CD4-positive, alpha-beta T cell treated with Interleukin-6 at 100 ng/mL for 8 hours (primary cell): ENCODE measurements at regions not wholly inside any gene's neighbourhood (a gene's known extent, or its start where the extent isn't known, plus 50 kb on each side); places are given as distances from the start of the nearest gene placed in this dataset.
"Not testable (repeated sequence)": the region's sequence is repeated elsewhere in the genome, so short reads cannot be mapped to it uniquely, and the experiment has no call there.

Experiments
- DNase-seq: peaks from one replicate; pipeline ENCODE4 v3.0.0-alpha.2; 2020; ENCODE audit warnings: mixed read lengths, low spot score

DNA sequence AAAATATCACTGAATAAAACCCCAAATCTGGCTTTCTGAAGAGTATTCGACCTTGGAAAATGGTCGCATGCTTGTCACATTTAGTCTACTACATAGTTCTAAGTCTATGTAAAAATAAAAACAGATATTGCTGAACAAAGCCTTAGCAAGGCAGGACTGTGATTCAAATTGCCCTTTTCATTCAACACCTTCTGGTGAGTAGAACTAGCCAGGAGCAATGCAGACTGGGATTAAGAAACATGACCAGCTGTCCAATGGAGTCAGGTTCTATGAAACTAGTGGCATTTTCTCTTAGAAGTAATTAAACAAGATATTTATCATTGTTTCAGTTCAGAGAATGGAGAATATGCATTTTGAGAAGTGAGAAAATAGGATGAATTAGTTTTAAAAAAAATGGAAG is 1260.5 kb upstream of the ACVR2A start:
- no peak for DNase-seq

DNA sequence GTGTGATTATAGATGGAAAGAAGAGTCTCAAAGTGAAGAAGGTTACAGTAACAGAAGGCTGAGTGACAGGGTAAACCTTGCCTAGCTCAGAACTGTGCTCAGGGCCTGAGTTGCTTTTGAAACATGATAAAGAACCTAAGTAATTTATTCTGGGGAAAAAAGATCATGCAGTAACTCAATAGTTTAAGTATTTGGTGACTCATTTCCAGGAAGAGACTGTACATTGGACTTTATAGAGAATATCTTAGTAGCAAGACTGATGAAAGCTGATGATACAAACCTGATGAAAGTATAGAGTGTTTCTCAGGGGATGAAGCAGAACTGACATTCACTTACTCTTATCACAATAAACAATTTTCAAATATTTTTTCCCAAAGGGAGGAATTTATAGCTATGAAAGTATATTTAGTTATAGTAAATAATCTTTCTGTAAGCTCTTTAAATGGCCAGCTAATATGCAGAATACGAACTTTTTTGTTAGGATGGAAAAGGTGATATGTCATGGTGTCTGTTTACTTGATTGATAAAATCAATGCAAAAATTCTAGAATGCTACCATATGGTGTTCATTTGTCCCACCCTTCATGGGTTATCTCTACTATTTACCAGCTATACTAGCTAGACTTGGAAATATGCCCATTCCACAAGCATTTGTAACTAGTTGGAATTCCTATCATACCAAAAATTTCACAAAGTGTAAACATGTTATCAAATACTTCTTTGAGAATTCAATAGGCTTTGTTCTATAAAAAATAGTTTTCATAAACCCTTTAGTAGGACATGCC is 1265.5 kb upstream of the ACVR2A start:
- DNase-seq = no peak

DNA sequence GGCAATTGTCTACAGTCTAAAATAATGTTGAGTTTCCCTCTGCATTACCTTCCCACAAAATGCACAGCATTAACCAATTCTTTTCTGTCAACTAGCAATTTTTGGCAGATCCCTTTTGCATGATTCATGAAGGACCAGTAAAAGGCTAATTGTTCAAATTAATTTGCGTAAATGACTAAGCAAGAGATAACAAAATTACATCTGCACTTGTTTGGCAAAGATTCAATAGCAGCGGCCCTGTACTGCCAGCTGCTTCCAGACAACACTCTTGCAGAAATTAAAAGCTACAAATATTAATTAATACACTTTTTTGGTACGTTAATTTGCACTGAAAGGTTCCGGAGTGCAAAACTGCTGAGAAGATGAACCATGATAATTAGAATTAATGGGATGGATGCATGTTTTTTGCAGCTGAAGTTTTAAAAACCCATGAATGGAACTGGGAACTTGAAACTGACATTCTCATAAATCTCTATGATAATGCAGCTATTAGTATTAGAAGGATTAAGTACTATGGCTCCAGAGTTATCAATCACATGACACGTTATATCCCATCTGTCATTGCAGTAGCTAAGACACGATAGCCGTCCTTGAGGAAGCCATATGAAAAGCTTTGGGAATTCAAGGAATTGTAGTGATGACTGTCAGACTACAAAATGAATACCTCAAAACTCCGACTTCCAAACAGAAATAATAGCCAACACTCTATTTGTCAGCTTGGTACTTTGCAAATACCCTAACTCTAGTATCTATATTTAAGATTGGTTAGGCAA is 1268.3 kb upstream of the ACVR2A start:
- DNase-seq = no peak

DNA sequence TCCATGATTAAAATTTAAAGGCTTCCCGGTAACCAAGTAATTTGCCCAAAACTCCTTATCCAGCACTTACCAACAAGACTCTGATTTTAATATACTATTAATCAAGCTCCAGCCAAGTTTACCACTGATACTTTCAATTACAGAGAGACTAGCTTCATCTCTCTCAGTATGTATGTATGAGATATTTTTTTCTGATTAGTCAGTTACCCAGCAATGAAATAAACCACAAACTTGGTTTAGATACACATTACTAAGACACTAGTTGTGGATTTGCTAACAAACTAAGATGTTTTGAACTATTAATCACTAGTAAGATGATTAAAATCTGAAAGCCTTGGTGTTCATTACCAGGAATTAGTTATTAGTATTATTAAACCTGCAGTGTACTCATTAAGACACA is 1272.2 kb upstream of the ACVR2A start:
- no peak for DNase-seq

DNA sequence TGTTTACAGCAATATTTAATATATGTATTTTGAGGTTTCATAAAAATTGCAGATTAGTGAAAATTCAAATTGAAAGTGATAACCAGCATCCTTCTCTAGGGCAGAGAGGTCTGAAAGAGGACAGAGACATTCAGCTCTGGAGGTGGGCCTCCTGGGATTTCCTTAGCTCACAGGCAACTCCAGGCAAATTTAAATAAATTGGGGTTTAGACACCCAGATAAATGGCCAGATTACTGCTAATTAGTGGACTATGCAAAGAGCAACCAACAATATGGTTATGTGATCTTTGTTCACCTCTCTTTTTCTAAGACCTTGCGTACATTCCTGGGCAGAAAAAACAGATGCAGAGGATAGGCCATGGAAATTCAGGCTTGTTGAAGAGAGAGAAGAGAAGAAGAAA is 1282.8 kb upstream of the ACVR2A start:
- DNase-seq = no peak

DNA sequence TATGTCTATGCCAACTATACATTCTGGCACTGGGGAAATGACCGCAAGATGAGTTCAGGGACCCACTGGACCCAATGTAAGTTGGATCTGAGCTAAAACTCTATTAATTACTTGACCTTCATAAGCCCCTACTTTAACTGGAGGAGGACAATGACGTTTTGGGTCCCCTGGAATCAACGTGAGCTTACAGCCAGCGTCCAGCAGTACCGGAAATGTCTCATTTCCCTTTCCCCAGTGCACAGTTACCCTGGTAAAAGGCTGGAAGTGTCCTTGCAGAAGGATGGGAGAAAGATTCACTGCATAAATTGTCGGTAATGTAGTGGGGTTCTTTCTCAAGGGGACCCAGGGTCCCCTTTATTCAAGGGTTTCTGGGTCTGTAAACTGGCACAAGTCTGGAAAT is 1297.6 kb upstream of the ACVR2A start:
- DNase-seq = no peak

DNA sequence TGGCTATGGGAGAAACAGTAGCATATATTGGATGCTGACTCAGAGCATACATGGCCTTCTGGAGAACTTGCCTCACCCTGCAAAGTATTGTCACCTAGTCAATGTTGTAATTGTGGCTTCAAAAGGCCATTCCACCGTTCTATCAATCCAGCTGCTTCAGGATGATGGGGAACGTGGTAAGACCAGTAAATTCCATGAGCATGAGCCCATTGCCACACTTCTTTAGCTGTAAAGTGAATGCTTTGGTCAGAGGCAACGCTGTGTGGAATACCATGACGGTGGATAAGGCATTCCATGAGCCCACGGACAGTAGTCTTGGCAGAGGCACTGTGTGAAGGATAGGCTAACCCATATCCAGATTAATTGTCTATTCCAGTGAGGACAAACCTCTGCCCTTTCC is 1300.1 kb upstream of the ACVR2A start:
- no peak for DNase-seq

DNA sequence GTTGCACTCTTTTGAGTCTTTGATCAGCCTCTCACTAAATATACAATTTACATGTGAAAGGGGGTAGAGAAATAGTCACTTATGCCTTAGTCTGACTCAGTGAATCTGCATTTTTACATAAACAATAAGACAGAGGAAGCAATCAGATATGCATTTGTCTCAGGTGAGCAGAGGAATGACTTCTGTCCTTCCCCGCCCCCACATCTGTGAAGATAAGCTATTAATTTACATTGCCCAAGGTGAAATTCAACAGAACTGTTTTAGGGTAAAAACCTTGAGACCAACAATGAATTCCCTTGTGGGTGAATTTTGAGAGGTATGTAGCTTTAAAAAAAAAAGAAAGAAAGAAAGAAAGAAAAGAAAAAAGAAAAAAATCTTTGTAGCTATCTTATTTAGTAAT is 1302.9 kb upstream of the ACVR2A start:
- no peak for DNase-seq

DNA sequence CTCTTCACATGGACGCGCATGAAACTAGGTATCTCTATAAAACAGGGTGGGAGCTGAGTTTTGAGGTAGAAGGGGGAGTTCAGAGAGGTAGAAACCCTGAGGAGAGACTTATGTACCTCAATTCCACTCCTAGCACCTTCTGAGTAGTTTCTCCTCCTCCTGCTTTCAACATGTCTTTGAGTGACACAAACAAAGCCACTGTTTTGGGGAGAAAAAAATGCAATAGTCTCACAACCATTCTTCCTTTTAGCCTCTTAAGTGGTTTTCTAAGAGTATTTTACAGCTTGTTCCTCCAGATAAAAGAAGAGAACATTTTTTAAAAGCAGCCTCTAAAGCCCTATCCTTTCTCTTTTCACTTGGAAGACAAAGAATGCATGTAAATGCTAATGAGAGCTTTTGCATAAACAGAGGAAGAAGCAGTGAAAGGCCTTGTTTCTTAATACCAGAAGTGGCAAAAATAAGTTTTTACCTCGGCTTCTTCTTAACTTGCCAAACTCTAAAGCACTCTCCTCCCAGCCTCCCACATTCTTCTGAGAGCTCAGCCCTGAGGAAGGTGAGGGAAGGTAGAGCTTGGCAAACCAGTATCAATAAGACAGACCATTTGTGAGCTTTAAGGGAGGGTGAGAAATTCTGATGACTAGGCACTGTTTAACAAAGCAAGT is 1304.4 kb upstream of the ACVR2A start:
- no peak for DNase-seq

DNA sequence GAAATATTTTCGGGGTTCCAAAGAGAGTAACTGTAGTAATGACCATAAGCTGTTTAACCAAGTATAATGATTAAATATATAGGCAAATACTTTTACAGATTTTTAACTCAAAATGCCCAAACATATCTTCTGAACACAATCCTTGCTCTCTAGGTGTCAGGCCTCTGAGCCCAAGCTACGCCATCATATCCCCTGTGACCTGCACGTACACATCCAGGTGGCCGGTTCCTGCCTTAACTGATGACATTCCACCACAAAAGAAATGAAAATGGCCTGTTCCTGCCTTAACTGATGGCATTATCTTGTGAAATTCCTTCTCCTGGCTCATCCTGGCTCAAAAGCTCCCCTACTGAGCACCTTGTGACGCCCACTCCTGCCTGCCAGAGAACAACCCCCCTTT is 1305.1 kb upstream of the ACVR2A start:
- DNase-seq = not testable (repeated sequence)

DNA sequence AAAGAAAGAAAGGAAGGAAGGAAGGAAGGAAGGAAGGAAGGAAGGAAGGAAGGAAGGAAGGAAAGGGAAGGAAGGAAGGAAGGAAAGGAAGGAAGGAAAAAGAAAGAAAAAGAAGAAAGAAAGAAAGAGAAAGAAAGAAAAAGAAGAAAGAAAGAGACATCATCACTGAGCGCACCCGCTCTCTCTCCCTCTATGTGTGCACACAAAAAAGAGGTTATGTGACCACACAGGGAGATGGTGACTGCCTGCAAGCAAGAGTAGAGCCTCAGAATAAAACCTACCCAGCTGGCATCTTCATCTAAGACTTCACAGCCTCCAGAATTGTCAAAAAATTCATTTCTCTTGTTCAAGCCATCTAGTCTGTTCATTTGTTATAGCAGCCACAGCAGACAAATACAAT is 1307.4 kb upstream of the ACVR2A start:
- DNase-seq = no peak

DNA sequence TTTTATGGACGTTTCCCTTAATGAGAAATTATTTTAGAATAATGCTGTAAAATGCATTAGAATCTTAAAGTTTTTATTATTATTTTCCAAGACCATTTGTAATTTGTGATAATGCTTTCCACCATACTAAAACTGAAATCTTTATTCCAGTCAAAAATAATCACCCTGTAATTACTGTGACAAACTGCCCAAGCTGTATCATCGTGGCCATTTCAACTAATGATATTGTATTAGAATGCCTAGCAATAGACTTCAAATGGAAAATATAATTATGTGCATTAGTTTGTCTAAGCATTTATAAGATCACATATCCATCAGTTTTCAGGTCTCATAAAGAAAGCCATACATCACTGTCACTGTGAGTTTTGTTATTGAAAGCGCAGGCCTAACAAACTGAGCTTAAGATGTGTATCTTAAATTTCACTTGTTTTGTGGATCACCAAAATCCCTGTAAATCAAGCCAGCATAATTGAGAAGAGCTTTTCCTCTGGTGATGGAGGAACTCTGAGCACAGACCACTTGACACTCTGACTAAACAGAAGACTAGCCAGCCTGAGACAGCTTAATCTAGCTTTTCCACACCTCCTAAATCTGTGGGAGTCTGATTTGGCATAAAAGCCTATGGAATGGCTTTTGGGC is 1312.2 kb upstream of the ACVR2A start:
- no peak for DNase-seq

DNA sequence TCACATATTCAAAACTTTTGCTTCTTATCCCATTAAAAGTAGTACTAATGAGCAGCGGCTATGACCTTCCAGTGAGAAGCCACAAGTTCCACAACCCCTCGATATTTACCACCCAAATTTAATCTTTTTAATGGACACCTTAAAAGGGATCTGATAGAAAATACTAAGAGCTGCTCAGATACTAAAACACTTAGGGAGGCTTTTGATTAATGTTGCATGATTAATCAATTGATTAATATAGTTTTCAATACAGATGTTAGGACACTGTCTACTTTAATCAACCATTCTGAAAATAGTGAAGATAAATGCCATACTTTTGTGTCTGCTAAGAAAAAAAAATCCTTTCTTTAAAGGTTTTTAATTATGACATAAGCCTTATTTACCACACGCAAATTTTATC is 1312.8 kb upstream of the ACVR2A start:
- no peak for DNase-seq

DNA sequence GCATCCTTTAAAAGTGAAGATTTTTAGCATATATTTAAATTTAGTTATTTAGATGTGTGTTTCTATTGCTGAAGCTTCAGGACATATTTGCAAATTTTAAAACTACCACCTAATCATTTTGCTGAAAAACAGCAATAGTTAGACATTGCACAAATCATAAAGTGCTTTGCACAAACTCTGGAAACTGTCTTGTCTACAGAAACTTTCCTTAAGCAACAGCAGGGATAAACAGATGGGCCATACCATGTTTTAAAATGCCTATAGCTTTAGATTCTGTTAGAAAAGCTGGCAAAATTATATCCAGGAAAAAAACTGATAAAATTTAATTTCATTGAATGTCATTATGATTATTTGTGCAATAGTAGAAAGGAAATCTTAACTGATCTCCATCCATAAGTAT is 1313.9 kb upstream of the ACVR2A start:
- no peak for DNase-seq

DNA sequence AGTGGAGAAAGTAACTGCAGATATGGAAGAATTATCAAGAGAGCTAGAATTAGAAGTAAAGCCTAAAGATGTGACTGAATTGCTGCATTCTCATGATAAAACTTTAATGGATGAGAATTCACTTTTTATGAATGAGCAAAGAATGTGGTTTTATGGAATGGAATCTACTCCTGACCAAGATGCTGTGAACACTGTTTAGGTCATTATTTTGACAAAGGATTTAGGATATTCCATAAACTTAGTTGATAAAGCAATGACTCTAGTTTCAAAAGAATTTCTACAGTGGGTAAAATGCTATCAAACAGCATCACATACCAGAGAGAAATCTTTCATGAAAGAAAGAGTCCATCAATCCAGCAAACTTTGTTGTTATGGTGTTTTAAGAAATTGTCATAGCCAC is 1317.7 kb upstream of the ACVR2A start:
- no peak for DNase-seq

DNA sequence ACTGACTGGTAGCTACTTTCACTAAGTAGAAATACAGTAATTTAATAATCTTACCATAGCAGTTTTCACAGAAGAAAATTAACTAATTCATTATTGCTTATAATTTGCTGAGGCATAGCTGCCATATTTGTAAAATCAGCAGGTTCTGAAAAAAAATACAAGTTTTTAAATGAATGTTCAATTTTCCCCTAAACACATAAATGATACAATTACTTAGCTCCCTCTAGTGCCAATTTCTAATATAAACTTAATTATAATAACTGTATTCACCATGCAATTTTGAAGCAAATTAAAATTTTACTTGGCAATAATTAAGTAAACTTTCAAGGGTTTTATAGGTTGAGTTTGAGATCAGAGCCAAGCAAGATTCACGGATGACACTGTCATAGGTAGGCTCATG is 1321.6 kb upstream of the ACVR2A start:
- no peak for DNase-seq

DNA sequence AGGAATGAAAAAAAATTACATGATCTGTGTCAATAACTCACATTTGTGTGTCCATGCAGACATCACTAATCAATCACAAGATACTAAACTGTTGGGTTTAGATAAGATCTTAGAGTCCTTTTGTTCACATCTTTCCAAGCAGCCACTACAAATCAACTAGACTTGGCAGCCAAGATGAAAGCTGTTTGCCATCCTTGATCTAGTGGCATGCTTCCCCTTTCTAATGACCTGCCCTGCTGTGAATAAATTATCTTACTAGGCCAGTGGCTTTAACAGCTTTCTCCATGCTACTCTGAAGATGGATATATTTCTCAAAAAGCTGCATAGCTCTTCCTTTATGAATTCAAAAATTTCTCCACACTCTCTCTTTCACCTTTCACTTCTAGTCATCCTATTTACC is 1338.0 kb upstream of the ACVR2A start:
- no peak for DNase-seq

DNA sequence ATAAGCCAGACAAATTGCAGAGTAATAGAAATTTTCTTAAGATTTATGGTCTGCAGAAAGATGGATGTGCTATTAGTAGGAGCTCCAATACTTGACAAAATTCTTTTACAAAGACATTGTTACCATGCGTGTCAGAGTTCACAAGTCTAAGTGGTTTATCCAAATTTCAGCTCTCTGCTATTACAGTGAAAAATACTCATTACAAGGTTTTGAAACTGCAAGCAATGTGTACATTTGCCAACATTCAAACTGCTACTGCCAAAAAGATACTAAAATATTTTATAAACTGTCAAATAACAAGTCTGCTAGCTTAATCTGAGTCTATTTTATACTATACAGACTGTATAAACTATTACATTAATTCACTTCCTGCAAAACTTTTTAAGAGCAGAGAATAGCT is 1341.5 kb upstream of the ACVR2A start:
- no peak for DNase-seq

DNA sequence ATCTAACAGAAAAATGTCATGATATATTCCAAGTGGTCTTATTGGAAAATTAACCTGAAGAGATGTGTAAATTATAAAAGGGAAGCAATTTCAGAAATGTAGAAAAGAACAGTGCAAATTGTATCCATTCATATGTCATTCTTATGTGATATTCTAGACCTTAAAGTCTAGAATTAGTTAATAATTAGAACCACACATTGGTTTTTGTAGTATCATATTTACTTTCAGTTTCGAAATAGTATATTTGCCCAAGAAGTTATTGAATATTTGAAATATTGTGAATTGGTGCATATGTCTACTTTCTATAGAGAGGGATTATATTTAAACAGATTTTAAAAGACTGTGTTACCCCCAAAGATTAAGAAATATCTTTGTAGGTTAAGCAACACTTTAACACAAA is 1348.6 kb upstream of the ACVR2A start:
- no peak for DNase-seq

DNA sequence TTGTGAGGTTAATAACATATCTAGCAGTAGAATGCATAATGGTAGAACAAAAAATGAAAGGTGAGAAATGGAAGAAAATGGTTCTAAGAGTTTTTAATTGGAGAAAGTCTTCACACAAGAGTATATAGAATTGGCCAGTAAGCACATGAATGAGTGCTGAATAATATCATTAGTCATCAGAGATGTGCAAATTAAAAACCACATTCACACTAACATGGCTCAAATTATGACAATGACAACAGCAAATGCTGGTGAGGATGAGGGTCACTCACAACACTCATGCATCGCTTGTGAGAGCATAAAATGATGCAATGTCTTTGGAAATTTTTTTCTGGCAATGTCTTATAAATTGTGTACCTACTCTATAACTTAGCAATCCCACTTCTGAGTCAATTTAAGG is 1355.4 kb upstream of the ACVR2A start:
- DNase-seq = no peak

DNA sequence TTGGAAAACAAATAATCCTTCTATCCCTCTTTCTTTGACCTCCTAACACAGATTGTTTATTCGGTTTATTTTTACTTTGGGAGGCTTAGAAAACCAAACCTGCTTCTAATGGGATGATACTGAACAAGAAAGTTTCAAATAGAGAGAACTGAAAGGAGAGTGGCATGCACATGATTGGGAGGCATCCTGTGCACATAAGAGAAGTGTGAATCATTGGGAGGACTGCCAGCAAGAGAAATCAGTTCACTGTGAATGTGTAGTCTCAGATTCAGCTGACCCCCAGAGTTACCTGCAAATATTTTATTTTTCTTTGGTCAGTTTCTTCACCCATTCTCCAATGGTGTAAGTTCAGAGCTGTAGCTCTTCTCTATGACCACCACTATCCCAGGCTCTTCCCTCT is 1363.2 kb upstream of the ACVR2A start:
- no peak for DNase-seq

DNA sequence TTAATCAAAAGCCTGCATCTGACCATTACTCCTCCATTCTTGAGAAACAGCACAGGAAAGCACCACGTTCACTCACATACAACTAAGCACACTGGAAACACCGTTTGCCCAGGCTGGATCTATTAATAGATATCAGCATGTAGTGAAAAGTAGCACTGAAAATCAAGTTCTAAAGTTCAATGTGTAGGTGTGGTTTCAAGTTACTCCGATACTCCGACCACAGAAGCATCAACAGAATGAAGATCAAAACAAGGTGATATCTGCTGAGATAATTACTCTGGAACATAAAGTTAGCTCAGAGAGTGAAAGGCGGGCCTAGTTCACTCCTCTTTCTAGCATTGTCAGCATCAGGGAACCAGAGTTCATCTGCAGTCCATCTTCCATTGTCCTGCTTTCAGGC is 1367.4 kb upstream of the ACVR2A start:
- no peak for DNase-seq

DNA sequence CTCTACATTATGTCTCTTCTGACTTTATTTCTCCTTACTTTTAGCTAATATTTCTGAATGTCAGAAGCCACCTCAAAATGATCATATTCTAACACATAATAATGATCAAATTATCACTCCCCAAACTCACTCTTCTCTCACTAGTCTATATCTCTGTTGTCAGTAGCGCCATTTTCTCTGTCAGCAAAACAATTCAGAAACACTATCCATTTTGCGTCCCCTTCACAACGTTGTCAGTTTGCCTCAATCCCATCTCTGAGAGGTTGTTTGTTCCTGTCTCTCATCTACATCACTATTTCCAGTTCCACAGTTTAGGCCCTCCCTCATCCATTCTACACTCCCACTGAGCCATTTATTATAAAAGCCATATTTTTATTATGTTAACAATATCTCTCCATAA is 1376.3 kb upstream of the ACVR2A start:
- DNase-seq = no peak
